ENCODE measurements at regions not wholly inside any gene's neighbourhood (a gene's known extent, or its start where the extent isn't known, plus 50 kb on each side); places are given as distances from the start of the nearest gene placed in this dataset.

DNA sequence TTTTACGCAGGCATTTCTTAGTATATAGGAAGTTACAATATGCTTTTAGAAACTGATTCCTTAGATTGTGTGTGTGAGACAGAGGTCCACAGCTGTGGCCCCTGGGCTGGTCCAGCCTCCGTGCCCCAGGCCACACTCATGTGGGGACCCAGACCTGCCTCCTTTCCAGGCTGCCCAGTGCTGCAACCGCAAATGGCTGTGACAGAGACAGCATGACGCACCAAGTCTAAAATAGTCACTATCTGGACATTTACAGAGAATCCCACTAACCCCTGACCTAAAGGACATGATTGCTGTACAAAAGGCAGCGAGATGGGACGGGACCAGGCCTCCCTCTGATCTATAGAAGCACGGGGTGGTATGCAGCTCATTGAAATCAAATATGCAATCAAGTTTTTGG is 152.2 kb downstream of the TMEM18 start:
- TF ChIP-seq, protein P1, sequence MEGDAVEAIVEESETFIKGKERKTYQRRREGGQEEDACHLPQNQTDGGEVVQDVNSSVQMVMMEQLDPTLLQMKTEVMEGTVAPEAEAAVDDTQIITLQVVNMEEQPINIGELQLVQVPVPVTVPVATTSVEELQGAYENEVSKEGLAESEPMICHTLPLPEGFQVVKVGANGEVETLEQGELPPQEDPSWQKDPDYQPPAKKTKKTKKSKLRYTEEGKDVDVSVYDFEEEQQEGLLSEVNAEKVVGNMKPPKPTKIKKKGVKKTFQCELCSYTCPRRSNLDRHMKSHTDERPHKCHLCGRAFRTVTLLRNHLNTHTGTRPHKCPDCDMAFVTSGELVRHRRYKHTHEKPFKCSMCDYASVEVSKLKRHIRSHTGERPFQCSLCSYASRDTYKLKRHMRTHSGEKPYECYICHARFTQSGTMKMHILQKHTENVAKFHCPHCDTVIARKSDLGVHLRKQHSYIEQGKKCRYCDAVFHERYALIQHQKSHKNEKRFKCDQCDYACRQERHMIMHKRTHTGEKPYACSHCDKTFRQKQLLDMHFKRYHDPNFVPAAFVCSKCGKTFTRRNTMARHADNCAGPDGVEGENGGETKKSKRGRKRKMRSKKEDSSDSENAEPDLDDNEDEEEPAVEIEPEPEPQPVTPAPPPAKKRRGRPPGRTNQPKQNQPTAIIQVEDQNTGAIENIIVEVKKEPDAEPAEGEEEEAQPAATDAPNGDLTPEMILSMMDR (IDR thresholded peaks at IDR 0.05), result no peak
- TF ChIP-seq EP300 (IDR thresholded peaks at IDR 0.05), result no peak

Measured in upper lobe of left lung (tissue), 4 donors.